ENCODE measurements at regions not wholly inside any gene's neighbourhood (a gene's known extent, or its start where the extent isn't known, plus 50 kb on each side); places are given as distances from the start of the nearest gene placed in this dataset.

GRCh38 chr3:96083610-96084009, 730.8 kb upstream of the EPHA6 start:
- Mint-ChIP-seq H3K4me1 (no peaks in the 10 kb centered on the region), H3K27ac (no peak overlapping the region), H3K4me3 (no peak overlapping the region), H3K27me3 (ENCODE audit: low read depth in 3 of 3) (no peaks in the 10 kb centered on the region), H3K36me3 (no peaks in the 10 kb centered on the region), H3K9me3 (peaks cover 0 to 4% (median 0%) of the 10 kb centered on the region in 7 donors)
- H2AFZ ChIP-seq (ENCODE audit: insufficient read depth, low read depth, low read length, poor library complexity, severe bottlenecking): no peak overlapping the region
- no peaks in the 10 kb centered on the region for H3K36me3 ChIP-seq (replicated peaks in 1 of 2; ENCODE audit: control insufficient read depth in 1 of 2, insufficient read depth in 2 of 2, low read length in 2 of 2)
- peaks cover 0 to 9% of the 10 kb centered on the region in 2 donors for H3K9me3 ChIP-seq (replicated peaks in 1 of 2; ENCODE audit: control insufficient read depth in 1 of 2, insufficient read depth in 1 of 2, low read length in 2 of 2)
- H3K79me2 ChIP-seq (ENCODE audit: insufficient read depth, low read length): no peaks in the 10 kb centered on the region
- WGBS (ENCODE audit: insufficient coverage): no CpG with 5 or more reads among the region's 1 CpG
- H3K4me2 ChIP-seq (replicated peaks; ENCODE audit: extremely low read depth, low read length, poor library complexity, severe bottlenecking): no peak overlapping the region
- H3K27ac ChIP-seq (ENCODE audit: low read depth in 1 of 2, low read length in 2 of 2): no peak overlapping the region
- H3K4me3 ChIP-seq (replicated peaks in 1 of 3; ENCODE audit: low read depth in 2 of 3, low read length in 3 of 3): no peak overlapping the region
- H3K9ac ChIP-seq (ENCODE audit: insufficient read depth, low read length, poor library complexity, severe bottlenecking): no peak overlapping the region
- intact Hi-C loops (cut with micrococcal nuclease): no loop called here
- H3K4me1 ChIP-seq (ENCODE audit: control insufficient read depth in 1 of 2, insufficient read depth in 2 of 2, low read length in 2 of 2): no peaks in the 10 kb centered on the region
- no peaks in the 10 kb centered on the region for H4K20me1 ChIP-seq (ENCODE audit: insufficient read depth, low read length)
- no peak for TF ChIP-seq CTCF (IDR thresholded peaks at IDR 0.05)
- no peak for DNase-seq
- no peaks in the 10 kb centered on the region for H3K27me3 ChIP-seq (ENCODE audit: control insufficient read depth in 2 of 2, insufficient read depth in 2 of 2, low read length in 2 of 2)

- peaks cover 0 to 4% (median 3%) of the 10 kb centered on the region in 7 donors for H3K9me3 Mint-ChIP-seq
- Histone ChIP-seq H3K9me3 (replicated peaks in 1 of 2; ENCODE audit: control insufficient read depth in 1 of 2, insufficient read depth in 1 of 2, low read length in 2 of 2) (peaks cover 3 to 10% of the 10 kb centered on the region in 2 donors), H4K20me1 (ENCODE audit: insufficient read depth, low read length) (no peaks in the 10 kb centered on the region), H3K9ac (ENCODE audit: insufficient read depth, low read length, poor library complexity, severe bottlenecking) (no peak overlapping the region), H2AFZ (ENCODE audit: insufficient read depth, low read depth, low read length, poor library complexity, severe bottlenecking) (no peak overlapping the region), H3K36me3 (replicated peaks in 1 of 2; ENCODE audit: control insufficient read depth in 1 of 2, insufficient read depth in 2 of 2, low read length in 2 of 2) (no peaks in the 10 kb centered on the region), H3K27me3 (ENCODE audit: control insufficient read depth in 2 of 2, insufficient read depth in 2 of 2, low read length in 2 of 2) (no peaks in the 10 kb centered on the region), H3K27ac (ENCODE audit: low read depth in 1 of 2, low read length in 2 of 2) (no peak overlapping the region), H3K4me2 (replicated peaks; ENCODE audit: extremely low read depth, low read length, poor library complexity, severe bottlenecking) (no peak overlapping the region), H3K79me2 (ENCODE audit: insufficient read depth, low read length) (no peaks in the 10 kb centered on the region), H3K4me1 (ENCODE audit: control insufficient read depth in 1 of 2, insufficient read depth in 2 of 2, low read length in 2 of 2) (no peaks in the 10 kb centered on the region), H3K4me3 (replicated peaks in 1 of 3; ENCODE audit: low read depth in 2 of 3, low read length in 3 of 3) (no peak overlapping the region)
- no peaks in the 10 kb centered on the region for H3K27me3 Mint-ChIP-seq (ENCODE audit: low read depth in 3 of 3)
- no peak overlapping the region for H3K4me3 Mint-ChIP-seq
- no CpG with 5 or more reads among the region's 2 CpGs for WGBS (ENCODE audit: insufficient coverage)
- TF ChIP-seq CTCF (IDR thresholded peaks at IDR 0.05): no peak
- no peak for DNase-seq
- no peaks in the 10 kb centered on the region for H3K36me3 Mint-ChIP-seq
- intact Hi-C loops (cut with micrococcal nuclease): no loop called here
- no peak overlapping the region for H3K27ac Mint-ChIP-seq
- H3K4me1 Mint-ChIP-seq: no peaks in the 10 kb centered on the region
Measured at GRCh38 chr3:96086018-96086417, 728.4 kb upstream of the EPHA6 start.

All from CD14-positive monocyte (primary cell).